ENCODE measurements at regions not wholly inside any gene's neighbourhood (a gene's known extent, or its start where the extent isn't known, plus 50 kb on each side); places are given as distances from the start of the nearest gene placed in this dataset.
"Not testable (repeated sequence)": the region's sequence is repeated elsewhere in the genome, so short reads cannot be mapped to it uniquely, and the experiment has no call there.

DNA sequence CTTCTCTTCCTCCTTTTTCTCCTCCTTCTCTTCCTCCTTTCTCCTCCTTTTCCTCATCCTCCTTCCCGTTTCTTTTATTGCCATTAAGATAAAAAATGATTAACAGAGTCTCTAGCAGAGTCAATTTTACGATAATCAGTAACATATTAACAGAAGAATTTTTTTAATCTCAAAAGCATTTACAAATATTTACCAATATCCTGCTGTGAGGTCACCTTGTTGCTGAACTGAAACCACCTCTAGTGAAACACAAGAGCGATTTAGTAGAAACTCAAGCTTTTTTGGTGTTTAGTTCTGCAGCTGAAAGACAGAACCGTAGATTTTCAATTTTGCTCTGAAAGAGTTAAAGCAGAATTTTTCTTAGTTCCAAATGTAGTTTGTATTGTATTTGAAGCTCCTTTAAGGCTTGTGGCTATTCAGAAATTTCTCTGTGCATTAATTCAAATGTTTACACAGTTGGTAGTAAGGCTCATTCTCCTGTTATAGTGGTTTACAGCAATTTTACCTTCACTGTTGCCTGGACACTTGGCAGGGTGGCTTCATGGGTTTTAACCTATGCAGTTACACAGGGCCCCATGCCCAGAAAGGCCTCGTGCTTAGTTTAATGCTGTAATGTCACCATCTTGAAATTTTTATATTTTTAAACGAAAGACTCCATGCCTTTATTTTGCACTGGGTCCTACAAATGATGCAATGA is 1106.6 kb upstream of the FAM98A start:
- no peak for DNase-seq (ENCODE audit: low spot score)

DNA sequence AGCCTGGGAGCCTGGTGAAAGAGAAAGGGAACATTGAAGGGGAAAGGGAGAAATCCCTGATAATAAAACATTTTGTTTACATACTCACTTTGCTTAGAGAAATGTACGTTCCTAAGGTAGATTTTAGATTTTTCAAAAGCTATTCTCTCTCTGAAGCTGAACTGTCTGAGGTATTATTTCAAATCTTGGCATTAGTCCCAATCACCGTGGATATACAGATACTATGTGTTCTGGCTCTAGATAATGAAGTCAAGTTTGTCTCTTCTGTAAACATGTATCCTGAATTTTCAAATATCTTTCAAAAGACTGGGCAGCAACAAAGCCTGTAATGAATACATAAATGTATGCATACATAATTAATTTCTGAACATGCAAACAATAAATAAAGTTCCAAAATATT is 1104.2 kb upstream of the FAM98A start:
- DNase-seq (ENCODE audit: low spot score): no peak

DNA sequence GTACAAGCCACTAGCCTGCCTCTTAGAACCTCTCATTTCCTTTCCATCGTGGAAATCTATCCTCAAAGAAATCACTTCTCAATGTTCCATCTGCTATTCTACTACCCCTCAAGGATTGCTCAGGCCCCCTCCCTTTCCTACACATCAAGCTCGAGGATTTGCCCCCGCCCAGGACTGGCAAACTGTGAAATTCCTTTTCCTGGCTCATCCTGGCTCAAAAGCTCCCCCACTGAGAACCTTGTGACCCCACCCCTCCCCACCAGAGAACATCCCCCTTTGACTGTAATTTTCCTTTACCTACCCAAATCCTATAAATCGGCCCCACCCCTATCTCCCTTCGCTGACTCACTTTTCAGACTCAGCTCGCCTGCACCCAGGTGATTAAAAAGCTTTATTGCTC is 1103.3 kb upstream of the FAM98A start:
- DNase-seq (ENCODE audit: low spot score): not testable (repeated sequence)

DNA sequence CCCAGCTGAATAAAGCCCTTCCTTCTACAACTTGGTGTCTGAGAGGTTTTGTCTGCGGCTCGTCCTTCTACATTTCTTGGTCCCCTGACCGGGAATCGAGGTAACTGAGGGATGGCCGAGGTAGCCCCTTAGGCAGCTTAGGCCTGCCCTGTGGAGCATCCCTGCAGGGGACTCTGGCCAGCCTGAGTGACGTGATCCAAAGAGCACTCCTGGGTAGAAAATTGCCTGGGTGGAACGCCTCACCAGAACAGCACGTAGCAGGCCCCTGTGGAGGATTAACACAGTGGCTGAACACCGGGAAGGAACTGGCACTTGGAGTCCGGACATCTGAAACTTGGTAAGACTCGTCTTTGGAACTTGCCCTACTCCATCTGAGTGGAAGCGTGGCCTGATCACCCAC is 1078.5 kb upstream of the FAM98A start:
- not testable (repeated sequence) for DNase-seq (ENCODE audit: low spot score)

DNA sequence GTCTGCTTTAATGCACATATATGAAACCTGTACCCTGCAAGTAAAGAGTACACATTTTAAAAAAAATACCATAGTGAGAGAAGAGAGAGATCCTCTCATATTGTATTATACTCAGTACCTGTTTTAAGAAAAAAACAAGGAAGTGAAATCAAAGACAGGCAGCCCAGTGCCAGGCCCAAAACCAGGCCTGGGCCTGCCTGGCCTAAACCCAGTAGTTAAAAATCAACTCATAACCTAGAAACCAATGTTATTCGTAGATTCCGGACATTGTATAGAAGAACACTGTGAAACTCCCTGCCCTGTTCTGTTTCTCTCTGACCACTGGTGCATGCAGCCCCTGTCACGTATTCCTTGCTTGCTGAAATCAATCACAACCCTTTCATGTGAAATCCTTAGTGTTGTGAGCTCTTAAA is 1078.0 kb upstream of the FAM98A start:
- not testable (repeated sequence) for DNase-seq (ENCODE audit: low spot score)

DNA sequence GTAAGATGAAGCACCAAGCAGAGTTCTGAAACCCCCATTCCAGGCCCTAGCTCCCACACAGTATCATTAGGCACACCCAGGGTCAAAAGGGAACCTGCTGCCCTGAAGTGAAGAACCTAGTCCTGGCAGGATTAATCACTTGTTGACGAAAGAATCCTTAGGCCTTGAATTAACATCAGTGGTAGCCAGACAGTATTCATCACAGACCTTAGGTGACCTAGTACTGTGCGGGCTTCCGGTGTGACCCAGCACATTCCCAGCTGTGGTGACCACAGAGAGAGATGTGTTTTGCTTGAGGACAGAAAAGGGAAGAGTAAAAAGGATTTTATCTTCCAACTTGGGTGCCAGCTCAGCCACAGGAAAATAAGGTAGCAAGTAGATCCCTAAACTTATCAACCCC is 1071.4 kb upstream of the FAM98A start:
- no peak for DNase-seq (ENCODE audit: low spot score)

DNA sequence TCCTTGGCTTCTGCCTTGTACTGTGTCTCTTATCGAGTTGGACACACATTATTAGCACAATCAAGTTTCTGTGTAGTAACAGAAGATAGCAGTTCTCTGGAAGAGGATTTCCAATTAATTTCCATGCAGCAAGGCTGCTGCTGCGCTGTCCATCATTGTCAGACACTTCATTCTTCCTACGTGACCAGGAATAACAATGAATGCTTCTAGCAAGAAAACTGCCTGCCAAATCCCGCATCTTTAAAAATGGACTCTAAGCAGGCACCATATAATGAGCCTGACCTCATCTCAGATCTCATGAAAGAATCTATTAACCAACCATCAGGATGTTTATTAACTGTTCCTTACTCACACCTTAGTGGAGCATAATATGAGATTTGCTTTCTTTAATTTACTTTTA is 1067.7 kb upstream of the FAM98A start:
- no peak for DNase-seq (ENCODE audit: low spot score)

DNA sequence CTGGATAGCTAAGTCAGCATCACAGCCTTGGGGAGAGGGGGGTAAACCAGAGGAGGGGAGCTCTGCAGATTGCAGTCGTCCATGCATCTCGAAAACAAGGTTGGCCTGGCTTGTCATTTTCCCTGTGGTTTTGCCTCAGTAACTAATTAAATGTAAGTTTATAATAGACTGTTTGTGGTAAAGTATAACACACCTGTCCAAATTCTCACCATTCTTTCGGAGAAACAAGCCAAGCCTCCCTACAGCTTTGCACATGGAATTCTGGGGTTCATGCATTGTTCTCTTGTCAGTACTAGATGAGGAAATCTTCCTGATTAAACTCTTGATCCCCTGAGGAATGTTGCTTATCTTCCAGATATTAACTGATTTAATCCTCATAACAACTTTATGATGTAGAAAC is 1065.2 kb upstream of the FAM98A start:
- no peak for DNase-seq (ENCODE audit: low spot score)

DNA sequence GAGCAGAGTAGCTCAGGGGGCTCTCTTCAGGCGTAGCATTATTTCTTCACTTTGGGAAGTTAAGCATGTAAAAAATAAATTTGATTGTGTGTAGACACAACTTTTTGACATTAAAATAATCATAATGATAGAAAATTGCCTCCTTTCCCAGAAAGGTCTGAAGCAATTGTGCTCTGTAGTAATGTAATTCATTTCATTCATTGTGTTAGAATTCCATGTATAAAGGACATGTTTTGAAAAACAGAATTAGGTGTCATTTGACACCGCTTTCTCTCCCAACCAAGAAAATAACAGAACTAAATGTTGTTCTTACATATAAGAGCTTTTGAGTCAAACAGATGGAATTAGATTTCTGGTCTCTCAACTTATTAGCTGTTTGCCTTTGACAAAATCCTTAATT is 1064.2 kb upstream of the FAM98A start:
- no peak for DNase-seq (ENCODE audit: low spot score)

DNA sequence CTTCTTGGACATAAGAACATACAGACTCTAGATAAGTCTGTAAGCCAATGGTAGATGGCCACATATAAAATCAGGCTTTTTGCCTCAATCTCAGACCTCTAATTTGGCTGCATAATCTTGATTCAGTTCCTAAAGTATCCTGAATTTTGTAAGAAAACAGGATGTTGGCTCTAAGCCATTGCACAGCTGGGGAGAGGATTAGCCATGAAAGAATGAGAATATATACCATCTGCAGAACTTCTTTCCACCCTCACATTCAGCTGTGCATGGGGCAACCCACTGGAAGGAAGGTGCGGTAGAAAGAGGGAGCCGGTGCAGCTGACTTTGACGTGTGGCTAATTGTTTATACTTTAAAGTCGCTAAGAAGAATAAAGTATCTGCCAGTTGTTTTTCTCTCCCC is 1061.6 kb upstream of the FAM98A start:
- no peak for DNase-seq (ENCODE audit: low spot score)

DNA sequence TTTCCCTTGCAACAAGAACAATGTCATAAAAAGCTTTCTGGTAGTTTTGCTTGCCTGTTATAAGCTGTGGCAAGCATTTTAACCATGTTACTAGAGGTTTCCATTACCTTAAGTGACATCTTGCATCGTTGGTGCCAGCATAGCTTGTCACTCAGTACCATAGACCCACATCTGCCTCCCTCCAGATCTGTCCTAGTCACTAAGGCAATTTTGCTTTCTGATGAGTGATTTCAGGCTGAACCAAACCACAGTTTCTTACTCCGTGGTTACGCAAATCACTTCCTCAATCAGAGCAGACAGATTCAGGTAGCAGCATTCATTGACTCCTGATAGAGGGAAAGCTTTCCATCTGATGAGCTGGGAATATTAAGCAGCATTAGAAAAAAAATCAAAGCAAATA is 1057.5 kb upstream of the FAM98A start:
- DNase-seq (ENCODE audit: low spot score): no peak

DNA sequence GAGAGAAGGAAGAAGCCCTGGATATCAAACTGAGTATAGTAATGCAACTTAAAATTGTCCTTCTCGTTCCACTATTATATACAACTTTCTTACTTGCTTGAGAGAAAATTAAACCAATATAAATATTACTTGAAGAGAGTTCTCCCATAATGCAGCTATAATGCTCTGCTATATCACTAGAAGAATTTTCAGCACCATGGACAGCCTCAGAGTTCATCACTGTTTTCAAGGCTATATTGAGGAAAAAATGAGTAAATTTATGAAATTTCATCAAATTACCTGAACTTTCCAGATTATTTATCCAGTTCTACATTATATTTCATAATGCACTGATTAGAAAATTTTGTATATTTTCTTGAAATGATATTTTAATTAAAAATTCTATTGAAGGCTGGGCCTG is 1053.5 kb upstream of the FAM98A start:
- DNase-seq (ENCODE audit: low spot score): no peak

DNA sequence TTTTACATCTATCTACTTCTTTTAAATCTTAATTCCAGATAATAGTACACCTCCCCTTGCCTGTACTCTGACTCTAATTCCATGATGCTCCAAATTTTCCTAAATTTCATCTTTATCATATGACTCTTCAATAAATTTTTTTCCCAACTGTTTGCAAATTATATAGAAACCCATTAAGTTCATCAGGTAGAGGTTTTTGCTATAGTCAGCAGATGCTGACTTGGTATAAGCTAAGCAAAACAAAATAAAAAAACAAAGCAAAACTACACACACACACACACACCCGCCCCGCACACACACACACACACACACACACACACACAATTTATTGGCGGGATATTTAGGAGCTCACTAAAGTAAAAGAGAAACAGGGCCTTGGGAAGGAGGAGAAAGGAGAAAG is 1047.8 kb upstream of the FAM98A start:
- DNase-seq (ENCODE audit: low spot score): no peak

DNA sequence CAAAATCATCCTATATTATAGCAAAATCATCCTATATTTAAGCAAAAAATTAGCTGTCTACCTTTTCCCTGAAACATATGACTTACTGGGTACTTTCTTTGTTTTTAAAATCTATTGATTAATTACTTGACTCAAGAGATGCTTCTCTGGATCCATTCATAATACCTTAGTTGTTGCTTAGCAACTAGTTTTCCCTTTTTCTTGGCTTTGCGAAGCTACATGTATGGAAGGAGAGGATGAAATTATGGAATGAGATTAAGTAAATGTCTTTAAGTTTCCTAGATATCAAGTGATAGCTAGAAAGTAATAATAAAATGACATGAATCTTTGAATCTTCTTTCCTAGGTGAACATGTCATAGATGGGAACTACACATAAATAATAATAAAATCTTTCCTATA is 1033.2 kb upstream of the FAM98A start:
- DNase-seq (ENCODE audit: low spot score): no peak

DNA sequence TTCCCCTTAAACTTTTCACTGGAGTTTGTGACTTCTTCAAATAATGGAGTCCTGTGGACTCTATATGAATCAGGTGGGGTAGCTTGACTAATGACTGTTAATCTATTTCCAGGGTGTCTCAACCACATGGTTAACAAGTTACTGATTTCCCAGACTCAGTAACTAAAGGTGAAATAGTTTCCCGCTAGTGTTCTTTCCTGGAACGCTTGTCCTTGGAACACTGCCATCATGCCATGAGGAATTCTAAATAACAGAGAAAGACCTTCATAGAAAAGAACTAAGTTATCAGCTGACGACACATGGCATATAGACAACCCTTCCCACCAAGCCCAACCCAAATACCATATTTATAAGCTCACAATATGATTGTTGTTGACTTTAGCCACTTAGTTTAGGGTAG is 1027.9 kb upstream of the FAM98A start:
- DNase-seq (ENCODE audit: low spot score): no peak

DNA sequence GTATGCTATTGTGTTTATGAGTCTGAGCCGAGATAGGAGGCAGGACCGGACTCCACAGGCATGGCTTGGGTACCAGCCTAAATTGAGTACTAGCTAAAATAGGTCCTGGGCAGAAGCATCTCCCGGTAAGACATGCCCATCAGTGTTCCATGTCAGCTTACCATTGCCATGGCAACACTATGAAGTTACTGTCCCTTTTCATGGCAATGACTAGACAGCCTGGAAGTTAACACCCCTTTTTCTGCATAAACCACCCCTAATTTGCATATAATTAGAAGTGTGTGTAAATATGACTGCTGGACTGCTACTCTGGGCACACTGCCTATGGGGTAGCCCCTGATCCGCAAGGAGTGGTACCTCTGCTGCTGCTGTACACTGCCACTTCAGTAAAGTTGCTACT is 1005.1 kb upstream of the FAM98A start:
- no peak for DNase-seq (ENCODE audit: low spot score)

DNA sequence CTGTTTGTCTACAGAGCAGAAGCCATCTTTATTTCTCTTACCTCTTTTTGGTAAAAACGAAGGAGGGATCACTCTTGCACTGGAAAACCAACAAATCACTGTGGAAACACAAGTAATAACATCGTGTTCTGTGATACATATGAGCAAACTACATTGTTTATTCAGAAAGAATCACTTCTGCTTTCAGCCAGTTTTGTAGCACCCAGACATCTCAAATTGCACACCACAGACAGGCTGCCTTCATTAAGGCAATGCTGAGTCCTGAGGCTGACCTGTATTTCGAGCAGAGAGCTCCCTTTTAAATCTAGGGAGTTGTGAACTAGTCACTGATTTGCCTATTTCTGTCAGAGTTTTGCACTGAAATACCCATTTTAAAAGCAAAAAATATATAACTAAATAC is 1003.2 kb upstream of the FAM98A start:
- DNase-seq (ENCODE audit: low spot score): no peak

DNA sequence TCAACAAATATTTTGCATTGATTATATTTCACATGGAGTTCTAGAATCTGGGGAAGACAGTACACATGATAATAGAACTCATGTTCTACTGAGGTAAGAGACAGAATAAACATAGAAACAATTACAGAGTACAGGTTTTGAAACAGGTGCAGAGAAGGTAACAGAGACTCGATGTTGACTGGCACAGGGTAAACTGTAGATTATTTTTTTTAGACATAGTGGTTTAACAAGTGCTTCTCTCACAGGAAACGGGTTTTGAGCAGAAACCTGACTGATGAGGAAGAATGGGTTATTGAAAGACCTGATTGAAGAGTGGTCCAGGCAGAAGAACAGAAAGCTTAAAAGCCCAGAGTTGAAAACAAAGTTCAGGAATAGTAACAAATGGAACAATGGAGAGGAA is 1002.5 kb upstream of the FAM98A start:
- no peak for DNase-seq (ENCODE audit: low spot score)

DNA sequence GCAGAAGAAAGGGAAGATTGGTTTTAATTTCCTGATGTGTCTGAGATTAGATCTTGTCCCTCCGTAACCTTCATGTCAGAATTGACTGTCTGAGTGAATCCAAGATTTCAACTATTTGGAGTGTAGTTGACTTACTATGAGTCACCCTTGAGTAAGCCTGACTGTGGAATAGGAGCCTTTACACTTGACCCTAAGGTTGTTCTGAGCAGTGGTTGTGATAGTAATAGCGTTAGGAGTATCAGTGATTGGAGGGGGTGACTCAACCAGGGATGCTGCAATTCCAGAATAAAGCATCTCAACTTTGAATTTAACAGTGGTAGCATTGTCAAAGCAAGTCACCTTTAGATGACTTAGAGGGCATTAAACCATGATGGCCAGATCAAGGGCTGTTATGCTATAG is 979.5 kb upstream of the FAM98A start:
- DNase-seq (ENCODE audit: low spot score): no peak

DNA sequence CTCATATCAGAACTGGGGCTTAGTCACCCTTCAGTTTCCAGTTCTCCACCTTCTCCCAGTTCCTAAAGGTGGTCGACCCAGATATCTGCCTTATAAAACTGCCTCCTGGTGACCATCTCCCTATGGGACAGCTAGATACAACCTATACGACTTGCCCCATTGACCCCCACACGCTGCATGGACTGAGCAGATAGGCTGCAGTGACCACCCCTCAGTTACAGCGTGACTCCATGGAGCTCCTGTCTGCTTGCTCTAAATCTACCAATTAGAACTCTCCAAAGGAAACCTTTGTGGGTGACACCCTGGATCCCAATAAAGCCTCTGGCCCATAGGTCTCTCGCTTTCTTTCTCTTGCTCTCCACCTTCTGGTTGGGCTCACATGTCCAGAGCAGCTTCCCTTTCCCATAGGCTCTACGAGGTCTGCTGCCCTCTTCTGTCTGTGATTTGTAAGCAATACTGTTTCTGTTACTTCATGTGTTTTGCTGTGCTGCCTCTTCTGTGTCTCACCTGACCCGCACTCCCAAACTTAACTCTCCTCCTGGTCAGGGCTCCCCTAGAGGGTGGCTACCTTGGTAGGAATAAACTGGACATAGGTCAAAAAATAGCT is 971.3 kb upstream of the FAM98A start:
- no peak for DNase-seq (ENCODE audit: low spot score)

DNA sequence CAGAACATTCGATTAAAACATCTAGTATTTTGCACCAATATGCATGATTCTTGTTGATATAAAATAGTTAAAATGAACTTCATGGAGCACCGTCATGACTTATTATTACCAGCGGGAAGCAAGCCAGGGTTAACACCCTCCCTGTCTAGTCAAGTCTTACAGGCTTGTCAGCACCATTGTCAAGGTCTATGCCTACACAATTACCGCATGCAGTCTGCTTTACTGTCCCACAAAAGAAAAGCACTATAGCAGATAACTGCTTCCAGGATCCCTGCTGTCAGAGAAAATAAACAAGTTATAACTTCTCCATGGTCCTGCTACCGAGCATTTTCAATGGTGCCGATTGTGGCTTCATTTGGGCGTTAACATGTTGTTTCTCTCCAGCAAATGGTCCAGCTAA is 968.0 kb upstream of the FAM98A start:
- DNase-seq (ENCODE audit: low spot score): no peak

DNA sequence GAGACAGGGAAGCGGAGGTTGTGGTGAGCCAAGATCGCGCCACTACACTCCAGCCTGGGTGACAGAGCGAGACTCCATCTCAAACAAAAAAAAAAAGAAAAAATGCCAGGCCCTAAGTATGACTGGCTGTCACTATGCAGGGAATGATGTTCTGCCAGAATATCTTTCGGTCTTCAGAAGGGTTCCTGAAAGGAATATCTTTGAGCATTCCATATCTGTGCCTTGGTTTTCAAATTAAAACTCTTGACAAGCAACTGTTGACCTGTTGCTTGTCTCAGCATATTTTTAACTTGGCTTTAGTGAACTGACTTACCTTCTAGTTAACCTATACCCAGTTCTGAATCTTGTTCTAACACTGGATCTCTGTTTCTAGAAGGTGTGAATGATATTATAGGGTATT is 953.2 kb upstream of the FAM98A start:
- no peak for DNase-seq (ENCODE audit: low spot score)

DNA sequence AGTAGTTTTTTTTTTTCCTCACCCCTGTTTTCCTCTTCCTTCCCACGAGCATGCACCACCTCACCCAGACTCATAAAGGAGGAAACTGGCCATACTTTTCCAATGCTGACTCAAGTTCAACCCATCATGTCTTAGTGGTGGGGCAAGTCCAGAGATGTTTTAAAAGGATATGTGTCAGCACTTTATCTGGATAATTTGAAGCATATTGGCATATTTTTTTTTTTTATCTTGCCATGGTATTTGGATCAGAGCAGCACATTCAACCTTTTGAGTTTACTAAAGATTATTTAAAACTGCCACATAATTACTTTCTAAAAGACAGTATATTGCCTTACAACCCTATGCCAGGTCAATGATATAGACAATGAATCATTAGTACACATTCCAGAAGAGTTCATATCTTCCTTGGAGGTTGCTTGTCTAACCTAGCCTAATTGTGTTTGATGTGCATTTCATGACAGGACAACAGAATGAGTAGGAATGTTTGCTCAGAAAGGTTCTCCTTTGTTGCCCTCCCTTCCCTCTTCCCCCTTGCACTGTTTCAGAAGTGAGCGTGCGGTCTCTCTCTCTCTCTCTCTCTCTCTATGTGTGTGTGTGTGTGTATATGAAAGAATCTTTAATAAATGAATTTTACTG is 950.7 kb upstream of the FAM98A start:
- DNase-seq (ENCODE audit: low spot score): no peak

DNA sequence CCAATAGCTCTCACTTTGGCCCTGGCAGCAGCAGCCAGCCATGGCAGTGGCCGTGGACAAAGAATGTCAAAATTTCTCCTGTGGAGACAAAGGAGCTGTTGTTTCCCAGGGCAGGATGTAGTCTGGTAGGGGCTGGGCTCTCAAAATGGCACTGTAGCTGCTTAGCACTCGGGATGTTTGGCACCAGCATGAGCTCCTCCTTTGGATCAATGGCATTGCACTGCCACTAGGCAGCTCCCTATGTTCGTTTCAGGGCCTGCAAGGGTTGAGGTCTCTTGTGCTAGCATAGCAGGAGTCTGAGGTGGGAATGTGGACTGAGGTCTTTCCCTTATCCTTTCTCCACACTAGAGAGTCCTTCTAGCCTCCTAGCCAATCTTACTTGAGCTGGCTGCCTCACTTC is 948.8 kb upstream of the FAM98A start:
- no peak for DNase-seq (ENCODE audit: low spot score)

Measured in CD4-positive, alpha-beta T cell treated with Interleukin-6 at 100 ng/mL for 8 hours (primary cell).